NCI-H1092 treated with DMSO at 0.1 percent for 48 hours (cell line): ENCODE measurements at regions not wholly inside any gene's neighbourhood (a gene's known extent, or its start where the extent isn't known, plus 50 kb on each side); places are given as distances from the start of the nearest gene placed in this dataset.

ENCODE experiments used
- DNase-seq: peaks from one replicate; lab custom pipeline; 2025; lab: John Stamatoyannopoulos, UW

- DNase-seq, result no peak
These were observed 114.4 kb upstream of the TCERG1L start for GRCh38 chr10:131425752-131426533.

GRCh38 chr10:131426534-131426898 is 115.0 kb upstream of the TCERG1L start:
- no peak for DNase-seq

GRCh38 chr10:131427281-131427680 is 115.8 kb upstream of the TCERG1L start:
- DNase-seq, result no peak

GRCh38 chr10:131427901-131428300 is 116.4 kb upstream of the TCERG1L start:
- DNase-seq, result no peak

- no peak for DNase-seq
These were observed 117.6 kb upstream of the TCERG1L start for GRCh38 chr10:131429141-131429540.

GRCh38 chr10:131429942-131430341 is 118.4 kb upstream of the TCERG1L start:
- DNase-seq, result no peak

GRCh38 chr10:131430716-131431412 is 119.3 kb upstream of the TCERG1L start:
- peak; percentile 29 for DNase-seq

GRCh38 chr10:131431533-131431932 is 120.0 kb upstream of the TCERG1L start:
- peak; percentile 30 for DNase-seq

GRCh38 chr10:131431978-131432690 is 120.6 kb upstream of the TCERG1L start:
- DNase-seq, result no peak

GRCh38 chr10:131433568-131433967 is 122.0 kb upstream of the TCERG1L start:
- DNase-seq, result no peak

- DNase-seq, result no peak
These were observed 123.7 kb upstream of the TCERG1L start for GRCh38 chr10:131435232-131435631.

GRCh38 chr10:131435760-131436457 is 124.4 kb upstream of the TCERG1L start:
- no peak for DNase-seq

- DNase-seq, result no peak
These were observed 124.9 kb upstream of the TCERG1L start for GRCh38 chr10:131436458-131436857.

- DNase-seq, result peak; percentile 4
These were observed 126.3 kb upstream of the TCERG1L start for GRCh38 chr10:131437556-131438475.

- no peak for DNase-seq
These were observed 127.1 kb upstream of the TCERG1L start for GRCh38 chr10:131438665-131439064.

- no peak for DNase-seq
These were observed 128.2 kb upstream of the TCERG1L start for GRCh38 chr10:131439705-131440104.

- DNase-seq, result no peak
These were observed 129.2 kb upstream of the TCERG1L start for GRCh38 chr10:131440405-131441360.

- DNase-seq, result no peak
These were observed 130.8 kb upstream of the TCERG1L start for GRCh38 chr10:131442271-131442670.

- no peak for DNase-seq
These were observed 132.8 kb upstream of the TCERG1L start for GRCh38 chr10:131444286-131444685.

- no peak for DNase-seq
These were observed 133.4 kb upstream of the TCERG1L start for GRCh38 chr10:131444862-131445461.
